H1 (cell line): ENCODE measurements at regions not wholly inside any gene's neighbourhood (a gene's known extent, or its start where the extent isn't known, plus 50 kb on each side); places are given as distances from the start of the nearest gene placed in this dataset.

Source experiments
- CTCF ChIA-PET: fragments of 300-600 bp; sonication (Branson Sonifier 250); formaldehyde crosslinking; loops from one replicate; lab custom pipeline; 2021; ENCODE audit not compliant: partially characterized antibody; lab: Charles Lee
- POLR2A ChIA-PET: fragments of 300-600 bp; sonication (Branson Sonifier 250); formaldehyde crosslinking; loops from one replicate; lab custom pipeline; 2021; ENCODE audit warnings: inconsistent platforms; ENCODE audit not compliant: partially characterized antibody; lab: Charles Lee
- DNase-seq, 2 experiments: peaks; one replicate each; pipeline versions ENCODE4 v3.0.0 to v3.0.0-alpha.2; 2010 to 2022; ENCODE audit warnings: low spot score in 2 of 2, low read depth in 1 of 2, mixed read lengths in 1 of 2
- FAIRE-seq: peaks from 2 replicates; lab custom pipeline; 2011; peaks lifted over from hg19 to GRCh38; lab: Jason Lieb, UNC
- H2AFZ ChIP-seq: 2 replicates; pipeline ENCODE4 v1.8.1; 2012; ENCODE audit warnings: low read length, inconsistent platforms
- H2AK5ac ChIP-seq: 2 replicates; pipeline ENCODE4 v1.6.1; 2013; ENCODE audit warnings: low read depth, low read length
- H2BK120ac ChIP-seq: replicated peaks from 2 replicates; pipeline ENCODE3; 2013; ENCODE audit warnings: low read depth, low read length, inconsistent platforms
- H2BK12ac ChIP-seq: 2 replicates; pipeline ENCODE4 v1.6.1; 2013; ENCODE audit warnings: low read depth, low read length
- H2BK15ac ChIP-seq: 2 replicates; pipeline ENCODE4 v1.6.1; 2013; ENCODE audit warnings: low read length
- H2BK20ac ChIP-seq: 2 replicates; pipeline ENCODE4 v1.6.1; 2013; ENCODE audit warnings: low read length
- H2BK5ac ChIP-seq: 2 replicates; pipeline ENCODE4 v1.6.1; 2013; ENCODE audit warnings: low read depth, low read length
- H3K14ac ChIP-seq: 2 replicates; pipeline ENCODE4 v1.6.1; 2013; ENCODE audit warnings: inconsistent platforms; ENCODE audit not compliant: insufficient read length
- H3K18ac ChIP-seq: 2 replicates; pipeline ENCODE4 v1.6.1; 2013; ENCODE audit warnings: low read length; ENCODE audit errors: extremely low read depth
- H3K23ac ChIP-seq: 2 replicates; pipeline ENCODE4 v1.6.1; 2013; ENCODE audit warnings: inconsistent platforms; ENCODE audit not compliant: insufficient read length
- H3K23me2 ChIP-seq: 2 replicates; pipeline ENCODE4 v1.6.1; 2013; ENCODE audit warnings: low read depth, low read length
- H3K27ac ChIP-seq: 2 replicates; pipeline ENCODE4 v1.6.1; 2011; ENCODE audit warnings: low read depth, low read length, inconsistent platforms
- H3K27me3 ChIP-seq, 4 experiments: replicated peaks in 1 of 4; 1 replicate in 1 of 4; 2 replicates in 3 of 4; pipeline versions ENCODE4 v1.6.1 to v1.8.1; 2011 to 2013; ENCODE audit warnings: low read length in 3 of 4, mild to moderate bottlenecking in 3 of 4, inconsistent platforms in 2 of 4, mixed read lengths in 2 of 4, moderate library complexity in 1 of 4; ENCODE audit not compliant: control insufficient read depth in 3 of 4, insufficient read depth in 3 of 4; ENCODE audit errors: extremely low read depth in 1 of 4
- H3K36me3 ChIP-seq, 4 experiments: 2 replicates each; pipeline versions ENCODE4 v1.6.1 to v1.8.1; 2011 to 2013; ENCODE audit warnings: mild to moderate bottlenecking in 4 of 4, low read length in 3 of 4, moderate library complexity in 2 of 4, control low read depth in 1 of 4, inconsistent platforms in 1 of 4; ENCODE audit not compliant: insufficient read depth in 4 of 4, control insufficient read depth in 2 of 4
- H3K4ac ChIP-seq: replicated peaks from 2 replicates; pipeline ENCODE3; 2013; ENCODE audit warnings: low read length, low read depth, mixed read lengths, inconsistent platforms; ENCODE audit not compliant: insufficient read length
- H3K4me1 ChIP-seq, 4 experiments: replicated peaks in 1 of 4; 1 replicate in 1 of 4; 2 replicates in 3 of 4; pipeline versions ENCODE4 v1.6.1 to v1.8.1; 2011 to 2013; ENCODE audit warnings: low read length in 3 of 4, inconsistent platforms in 2 of 4, mixed read lengths in 1 of 4; ENCODE audit not compliant: insufficient read depth in 4 of 4, control insufficient read depth in 3 of 4
- H3K4me2 ChIP-seq, 2 experiments: 2 replicates each; pipeline versions ENCODE4 v1.6.1 to v1.8.1; 2011 to 2013; ENCODE audit warnings: low read depth in 2 of 2, low read length in 2 of 2, control low read depth in 1 of 2, inconsistent platforms in 1 of 2, mild to moderate bottlenecking in 1 of 2; ENCODE audit not compliant: insufficient read depth in 1 of 2
- H3K4me3 ChIP-seq, 4 experiments: fragments of 200-600, 300-600 bp in 1 of 4; sonication (generic), shearing (Covaris generic), sonication (Bioruptor Twin) in 1 of 4; 2 replicates each; pipeline versions ENCODE4 v1.5.1 to v1.8.1; 2011 to 2016; ENCODE audit warnings: low read length in 4 of 4, low read depth in 3 of 4, control low read depth in 2 of 4, inconsistent platforms in 2 of 4, mild to moderate bottlenecking in 2 of 4, mixed read lengths in 1 of 4, moderate library complexity in 1 of 4; ENCODE audit not compliant: insufficient read depth in 2 of 4; ENCODE audit errors: extremely low read depth in 1 of 4
- H3K56ac ChIP-seq: replicated peaks from 2 replicates; pipeline ENCODE3; 2013; ENCODE audit warnings: low read depth, mild to moderate bottlenecking, mixed read lengths, low read length, inconsistent platforms; ENCODE audit not compliant: insufficient read length
- H3K79me1 ChIP-seq: 2 replicates; pipeline ENCODE4 v1.6.1; 2013; ENCODE audit warnings: low read depth, low read length, control low read depth
- H3K79me2 ChIP-seq, 2 experiments: 2 replicates each; pipeline versions ENCODE4 v1.6.1 to v1.8.1; 2012 to 2013; ENCODE audit warnings: low read length in 2 of 2, mild to moderate bottlenecking in 2 of 2, inconsistent platforms in 1 of 2; ENCODE audit not compliant: insufficient read depth in 2 of 2, control insufficient read depth in 1 of 2
- H3K9ac ChIP-seq, 4 experiments: replicated peaks in 1 of 4; 1 replicate in 1 of 4; 2 replicates in 3 of 4; pipeline versions ENCODE4 v1.6.1 to v1.8.1; 2011 to 2013; ENCODE audit warnings: low read depth in 3 of 4, low read length in 3 of 4, control low read depth in 2 of 4, mild to moderate bottlenecking in 2 of 4, moderate library complexity in 2 of 4, inconsistent platforms in 1 of 4; ENCODE audit errors: extremely low read depth in 1 of 4
- H3K9me3 ChIP-seq, 2 experiments: 2 replicates each; pipeline versions ENCODE4 v1.6.1 to v1.8.1; 2012 to 2013; ENCODE audit warnings: mild to moderate bottlenecking in 2 of 2, moderate library complexity in 2 of 2, control low read depth in 1 of 2, inconsistent platforms in 1 of 2, low read depth in 1 of 2, low read length in 1 of 2, mixed read lengths in 1 of 2; ENCODE audit not compliant: insufficient read depth in 2 of 2
- H4K20me1 ChIP-seq, 2 experiments: replicated peaks in 1 of 2; 2 replicates each; pipeline versions ENCODE3 to v1.8.1; 2011 to 2013; ENCODE audit warnings: inconsistent platforms in 2 of 2, low read length in 2 of 2, mild to moderate bottlenecking in 1 of 2; ENCODE audit not compliant: insufficient read depth in 2 of 2, control insufficient read depth in 1 of 2
- H4K5ac ChIP-seq: 2 replicates; pipeline ENCODE4 v1.6.1; 2013; ENCODE audit warnings: low read length, low read depth, mixed read lengths, inconsistent platforms; ENCODE audit not compliant: insufficient read length
- H4K8ac ChIP-seq: 2 replicates; pipeline ENCODE4 v1.8.0; 2013; ENCODE audit warnings: mild to moderate bottlenecking, moderate library complexity, low read length, inconsistent platforms; ENCODE audit not compliant: insufficient read depth; ENCODE audit errors: extremely low read depth
- H4K91ac ChIP-seq: replicated peaks from 2 replicates; pipeline ENCODE3; 2013; ENCODE audit warnings: low read length, mixed read lengths, inconsistent platforms; ENCODE audit not compliant: insufficient read length
- JUND ChIP-seq: IDR thresholded peaks from 2 replicates; pipeline ENCODE4 v1.6.1; 2011; ENCODE audit warnings: mild to moderate bottlenecking, improper control_type of control experiment, low read length
- KDM4A ChIP-seq: IDR thresholded peaks from one replicate; pipeline ENCODE4 v1.7.1; 2012; ENCODE audit warnings: low read depth, mild to moderate bottlenecking, moderate library complexity, low read length, inconsistent platforms; ENCODE audit not compliant: severe bottlenecking
- RNF2 ChIP-seq: fragments of 200-900, 300-1000 bp; sonication (generic); IDR thresholded peaks from 2 replicates; pipeline ENCODE4 v1.7.1; 2016; ENCODE audit warnings: borderline replicate concordance, low read depth, mild to moderate bottlenecking, antibody characterized with exemption, low read length; ENCODE audit not compliant: poor library complexity, severe bottlenecking; ENCODE audit errors: missing control alignments
- SIN3A ChIP-seq, 2 experiments: IDR thresholded peaks in 1 of 2; conservative IDR thresholded peaks in 1 of 2; 2 replicates each; pipeline ENCODE4 v1.6.1; 2011 to 2012; ENCODE audit warnings: low read length in 2 of 2, improper control_type of control experiment in 1 of 2, low read depth in 1 of 2, mild to moderate bottlenecking in 1 of 2
- WGBS, 2 experiments: shearing (Covaris generic) in 1 of 2; methylation state at CpG; one replicate each; pipeline versions ENCODE4 v1.1.6 to v1.1.7; 2013 to 2015; ENCODE audit warnings: low lambda C conversion rate in 2 of 2, mixed read lengths in 2 of 2, inconsistent platforms in 1 of 2, low coverage in 1 of 2, missing lambda C conversion rate in 1 of 2; ENCODE audit not compliant: insufficient replicate concordance in 2 of 2, insufficient coverage in 1 of 2, insufficient read length in 1 of 2; ENCODE audit errors: extremely low coverage in 1 of 2, missing lambda C conversion rate in 1 of 2; 5-methylcytosine and 5-hydroxymethylcytosine counted together

DNA sequence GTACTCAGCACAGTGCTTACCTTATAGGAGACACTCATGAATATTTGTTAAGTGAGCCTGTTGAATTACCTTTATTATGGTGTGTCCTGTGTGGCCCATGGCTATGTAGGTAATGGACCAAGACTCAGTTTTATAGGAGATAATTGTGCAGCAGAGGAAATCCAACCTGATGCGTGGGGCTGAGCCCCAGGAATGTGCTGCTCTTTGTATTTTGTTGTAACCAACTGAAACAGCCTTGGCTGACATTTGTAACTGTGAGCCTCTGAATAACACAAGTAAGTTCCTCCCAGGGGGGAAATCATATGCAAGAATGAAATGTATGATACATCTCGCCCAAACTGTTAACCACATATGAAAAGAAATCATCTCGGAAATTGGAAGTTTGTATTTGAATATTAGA, 364.2 kb upstream of the ZP4 start:
- Histone ChIP-seq H2BK20ac (no peak overlapping the region), H2AK5ac (no peak overlapping the region), H4K20me1 (no peaks in the 10 kb centered on the region), H2AFZ (no peak overlapping the region), H3K79me2 (no peaks in the 10 kb centered on the region), H2BK120ac (no peak overlapping the region), H3K14ac (no peak overlapping the region), H3K18ac (no peak overlapping the region), H4K5ac (peak overlapping the region; percentile 62), H3K23ac (no peak overlapping the region), H3K9ac (no peak overlapping the region), H2BK5ac (0 out of 2 replicates have a peak overlapping the region, but pooled peaks have one; percentile 2), H3K27me3 (no peaks in the 10 kb centered on the region), H4K91ac (no peak overlapping the region), H3K4ac (no peak overlapping the region), H3K27ac (no peak overlapping the region; the same call in 1 of the 2 replicates), H3K9me3 (no peaks in the 10 kb centered on the region), H2BK12ac (no peak overlapping the region), H3K36me3 (no peaks in the 10 kb centered on the region), H3K79me1 (no peaks in the 10 kb centered on the region), H2BK15ac (no peak overlapping the region), H3K56ac (no peak overlapping the region), H4K8ac (no peak overlapping the region), H3K23me2 (no peaks in the 10 kb centered on the region), H3K4me2 (peak overlapping the region in 1 of 2 experiments; percentile 6; a peak in 1 of 4 replicates), H3K4me1 (peaks cover 0 to 6% (median 5%) of the 10 kb centered on the region in 4 experiments; a peak in 4 of 7 replicates), H3K4me3 (no peak overlapping the region)
- FAIRE-seq (peak; percentile 55), DNase-seq (no peak)
- POLR2A ChIA-PET = no interaction called here
- WGBS, 2 experiments = 34% methylated on average over 3 of the region's 3 CpGs; no CpG with 5 or more reads in 1 of the 2 experiments
- CTCF ChIA-PET = interaction anchor here (1.0 to 1.7 kb wide), 3 partner anchors 12 to 391 kb away, joined by 3 to 7 read pairs (median 4); no protein-coding TSS in a partner anchor
- TF ChIP-seq RNF2 = no peak
- no peak for TF ChIP-seq KDM4A
- TF ChIP-seq SIN3A (conservative IDR thresholded peaks at IDR 0.05 in 1 of 2, IDR thresholded peaks at IDR 0.05 in 1 of 2; ENCODE audit: low read depth in 1 of 2, low read length in 2 of 2) = no peak
- no peak for TF ChIP-seq JUND
